HG02852 (cell line): ENCODE measurements at regions not wholly inside any gene's neighbourhood (a gene's known extent, or its start where the extent isn't known, plus 50 kb on each side); places are given as distances from the start of the nearest gene placed in this dataset.
"Not testable (repeated sequence)": the region's sequence is repeated elsewhere in the genome, so short reads cannot be mapped to it uniquely, and the experiment has no call there.

Experiments used
- ATAC-seq: cut with Tn5 transposase; IDR thresholded peaks from one replicate; pipeline ENCODE4 v1.9.1; 2021; ENCODE audit warnings: mild to moderate bottlenecking, moderate library complexity; ENCODE audit not compliant: unreplicated experiment

- ATAC-seq = no peak
Observed at GRCh38 chr11:110347660-110348059, 51.2 kb upstream of the RDX start.

GRCh38 chr11:110349138-110349996, 53.0 kb upstream of the RDX start:
- ATAC-seq = peak; percentile 85

GRCh38 chr11:110349997-110350383, 53.6 kb upstream of the RDX start:
- ATAC-seq = not testable (repeated sequence)

- ATAC-seq = no peak
Observed at GRCh38 chr11:110355011-110355744, 58.8 kb upstream of the RDX start.

GRCh38 chr11:110356762-110357671, 60.6 kb upstream of the RDX start:
- no peak for ATAC-seq

- ATAC-seq = no peak
Observed at GRCh38 chr11:110358336-110358735, 61.9 kb upstream of the RDX start.

GRCh38 chr11:110360781-110361408, 64.5 kb upstream of the RDX start:
- ATAC-seq = not testable (repeated sequence)

- ATAC-seq = no peak
Observed at GRCh38 chr11:110362971-110363509, 66.6 kb upstream of the RDX start.

GRCh38 chr11:110366291-110366690, 63.5 kb upstream of the FDX1 start:
- ATAC-seq = no peak

- ATAC-seq = no peak
Observed at GRCh38 chr11:110367571-110367970, 62.2 kb upstream of the FDX1 start.

GRCh38 chr11:110371084-110371483, 58.7 kb upstream of the FDX1 start:
- no peak for ATAC-seq

GRCh38 chr11:110373051-110373702, 56.6 kb upstream of the FDX1 start:
- ATAC-seq = peak; percentile 86

- ATAC-seq = no peak
Observed at GRCh38 chr11:110374921-110375320, 54.8 kb upstream of the FDX1 start.

GRCh38 chr11:110375351-110375750, 54.4 kb upstream of the FDX1 start:
- no peak for ATAC-seq

- ATAC-seq = no peak
Observed at GRCh38 chr11:110376021-110376420, 53.7 kb upstream of the FDX1 start.

- ATAC-seq = no peak
Observed at GRCh38 chr11:110376711-110377324, 52.9 kb upstream of the FDX1 start.

- no peak for ATAC-seq
Observed at GRCh38 chr11:110377434-110377833, 52.3 kb upstream of the FDX1 start.

- ATAC-seq = no peak
Observed at GRCh38 chr11:110379261-110379660, 50.5 kb upstream of the FDX1 start.

GRCh38 chr11:110379936-110380335, 49.8 kb upstream of the FDX1 start:
- ATAC-seq = no peak
